ENCODE measurements at regions not wholly inside any gene's neighbourhood (a gene's known extent, or its start where the extent isn't known, plus 50 kb on each side); places are given as distances from the start of the nearest gene placed in this dataset.

- TF ChIP-seq CTCF (IDR thresholded peaks at IDR 0.05) = no peak
- no peak for TF ChIP-seq POLR2A (IDR thresholded peaks at IDR 0.05)
These were observed 340.4 kb downstream of the OTUD1 start for GRCh38 chr10:23779301-23779700.
